Coronary artery (tissue), 2 donors: ENCODE measurements at regions not wholly inside any gene's neighbourhood (a gene's known extent, or its start where the extent isn't known, plus 50 kb on each side); places are given as distances from the start of the nearest gene placed in this dataset.
A peak's percentile ranks its signal among the peaks of the same experiment; 100 is the strongest.

Source experiments
- DNase-seq: peaks from one replicate; pipeline ENCODE4 v3.0.0-alpha.2; 2017; ENCODE audit warnings: low spot score
- H3K27ac ChIP-seq, 2 donors: fragments of 200-600 bp; sonication (generic); one replicate each; pipeline ENCODE4 v1.5.1; 2016 to 2019
- H3K4me3 ChIP-seq: fragments of 200-600 bp; sonication (generic); 2 replicates; pipeline ENCODE4 v1.5.1; 2016; ENCODE audit warnings: mild to moderate bottlenecking, moderate library complexity
- TF ChIP-seq, protein P1 (sequence below): fragments of 200-600 bp; sonication (generic); IDR thresholded peaks from one replicate; pipeline ENCODE4 v1.5.1; 2019; ENCODE audit warnings: antibody characterized with exemption

DNA sequence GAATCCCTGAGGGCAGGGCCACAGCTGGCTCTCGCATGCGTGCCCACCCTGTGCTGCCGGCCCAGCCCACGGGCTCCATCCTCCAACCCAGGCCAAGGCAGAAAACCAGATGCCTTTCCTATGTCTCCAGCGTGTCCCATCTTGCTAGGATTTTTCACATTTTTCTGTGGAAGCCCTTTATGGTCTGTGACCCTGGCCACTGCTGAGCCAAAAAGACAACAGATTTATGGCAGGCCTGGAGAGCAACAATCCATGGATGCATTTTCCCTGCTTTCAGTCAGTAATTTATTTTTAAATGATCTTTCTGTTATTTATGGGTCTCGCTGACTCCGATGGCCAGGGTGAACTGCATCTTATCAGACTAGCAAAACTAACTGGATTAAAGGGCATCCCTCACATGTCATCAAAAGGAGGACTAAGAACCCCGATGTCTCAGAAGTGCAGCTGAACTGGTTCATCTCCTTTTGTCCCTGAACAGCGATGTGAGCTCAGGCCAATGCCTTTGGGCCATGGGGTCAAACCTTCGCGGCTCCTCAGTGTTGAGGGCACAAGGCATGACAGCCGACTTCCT is 346.0 kb downstream of the CYRIA start:
- Histone ChIP-seq H3K4me3 (no peak overlapping the region), H3K27ac (no peak overlapping the region)
- TF ChIP-seq, protein P1, sequence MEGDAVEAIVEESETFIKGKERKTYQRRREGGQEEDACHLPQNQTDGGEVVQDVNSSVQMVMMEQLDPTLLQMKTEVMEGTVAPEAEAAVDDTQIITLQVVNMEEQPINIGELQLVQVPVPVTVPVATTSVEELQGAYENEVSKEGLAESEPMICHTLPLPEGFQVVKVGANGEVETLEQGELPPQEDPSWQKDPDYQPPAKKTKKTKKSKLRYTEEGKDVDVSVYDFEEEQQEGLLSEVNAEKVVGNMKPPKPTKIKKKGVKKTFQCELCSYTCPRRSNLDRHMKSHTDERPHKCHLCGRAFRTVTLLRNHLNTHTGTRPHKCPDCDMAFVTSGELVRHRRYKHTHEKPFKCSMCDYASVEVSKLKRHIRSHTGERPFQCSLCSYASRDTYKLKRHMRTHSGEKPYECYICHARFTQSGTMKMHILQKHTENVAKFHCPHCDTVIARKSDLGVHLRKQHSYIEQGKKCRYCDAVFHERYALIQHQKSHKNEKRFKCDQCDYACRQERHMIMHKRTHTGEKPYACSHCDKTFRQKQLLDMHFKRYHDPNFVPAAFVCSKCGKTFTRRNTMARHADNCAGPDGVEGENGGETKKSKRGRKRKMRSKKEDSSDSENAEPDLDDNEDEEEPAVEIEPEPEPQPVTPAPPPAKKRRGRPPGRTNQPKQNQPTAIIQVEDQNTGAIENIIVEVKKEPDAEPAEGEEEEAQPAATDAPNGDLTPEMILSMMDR, result no peak
- DNase-seq, result peak; percentile 36

DNA sequence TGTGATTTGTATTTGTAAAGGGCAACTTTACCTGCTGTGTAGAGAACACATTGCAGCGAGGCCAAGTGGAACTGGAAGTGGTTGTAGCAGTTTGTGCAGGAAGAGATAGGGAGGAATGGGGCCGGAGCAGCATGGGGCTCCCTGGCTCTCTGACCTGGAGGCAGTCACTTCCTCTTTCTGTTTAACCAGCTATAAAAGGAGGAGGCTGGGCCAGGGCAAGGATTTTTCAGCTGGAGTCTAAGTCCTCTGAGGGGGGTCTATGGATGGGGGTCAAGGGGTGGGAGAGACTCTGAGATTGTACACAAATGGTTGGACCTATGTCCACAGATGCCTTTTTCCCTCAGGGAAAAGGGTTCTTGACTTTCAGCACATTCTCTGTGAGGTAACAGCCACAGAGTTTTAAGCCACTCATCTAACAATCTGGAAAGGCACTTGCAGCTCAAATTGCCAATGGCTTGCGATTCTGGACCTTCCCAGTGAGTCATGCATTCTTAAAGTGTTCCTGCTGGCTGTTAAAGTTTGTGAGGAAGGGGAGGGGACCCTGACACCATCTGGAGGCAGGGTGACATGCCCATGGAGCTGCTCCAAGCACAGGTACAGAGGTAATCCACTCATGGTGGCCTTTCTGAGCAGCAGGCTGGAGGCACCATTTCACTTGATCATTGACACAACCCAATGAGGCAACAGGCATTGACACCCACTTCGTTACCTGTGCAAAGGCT is 347.0 kb downstream of the CYRIA start:
- TF ChIP-seq, protein P1, result no peak
- Histone ChIP-seq H3K4me3 (no peak overlapping the region), H3K27ac (no peak overlapping the region)
- DNase-seq, result no peak

DNA sequence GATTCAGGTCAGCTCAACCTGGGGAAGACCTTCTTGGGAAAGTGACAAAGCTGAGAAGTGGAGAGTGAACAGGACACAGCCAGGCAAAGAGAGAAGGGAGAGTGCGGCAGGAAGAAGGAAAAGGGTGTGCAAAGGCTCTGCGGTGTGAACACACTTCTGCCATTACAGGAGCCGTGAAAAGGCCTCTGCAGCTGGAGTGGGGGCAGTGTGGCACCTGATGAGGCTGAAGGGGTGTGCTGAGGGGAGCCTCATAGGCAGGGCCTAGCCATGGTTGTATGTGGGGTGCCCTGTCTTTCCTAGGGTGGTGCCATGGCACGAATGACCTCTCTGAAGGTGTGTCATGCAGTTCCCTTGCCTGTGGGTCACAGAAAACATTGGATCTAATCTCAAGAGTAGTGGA is 347.6 kb downstream of the CYRIA start:
- TF ChIP-seq, protein P1, result no peak
- DNase-seq, result peak; percentile 31
- Histone ChIP-seq H3K4me3 (no peak overlapping the region), H3K27ac (no peak overlapping the region)

DNA sequence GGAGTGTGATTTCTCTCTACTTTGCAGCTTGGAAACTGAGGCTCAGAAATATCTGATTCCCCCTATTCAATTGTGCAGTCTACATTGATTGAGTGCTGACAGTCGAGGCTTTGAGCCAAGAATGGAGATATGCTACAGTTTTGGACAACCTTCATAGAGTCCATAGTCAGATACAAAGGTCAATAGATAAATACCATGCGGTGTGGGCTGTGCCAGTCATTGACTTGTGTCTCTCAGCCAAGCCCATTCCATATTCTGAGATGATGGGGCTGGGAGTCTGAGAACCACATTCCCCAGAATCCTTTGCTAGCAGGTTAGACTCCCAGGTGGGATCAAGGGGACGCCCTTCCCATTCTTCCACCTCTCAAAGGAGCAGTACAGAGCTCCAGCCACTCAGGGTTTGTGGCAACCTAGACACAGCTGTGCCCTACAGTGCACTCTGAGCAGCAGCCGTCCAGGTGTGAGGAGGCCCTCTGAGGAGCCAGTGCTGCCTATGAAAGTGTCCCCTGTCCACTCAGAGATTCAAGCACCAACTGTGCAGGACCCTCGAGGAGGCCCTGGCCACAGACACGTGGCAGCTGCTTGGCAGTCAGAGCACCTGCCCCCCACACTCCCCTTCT is 348.3 kb downstream of the CYRIA start:
- Histone ChIP-seq H3K4me3 (no peak overlapping the region), H3K27ac (no peak overlapping the region)
- peak; percentile 43 for DNase-seq
- TF ChIP-seq, protein P1, result no peak

GRCh38 chr2:16316456-16317210 is 349.0 kb downstream of the CYRIA start:
- Histone ChIP-seq H3K4me3 (no peak overlapping the region), H3K27ac (no peak overlapping the region)
- peak; percentile 28 for DNase-seq
- TF ChIP-seq, protein P1, result no peak

DNA sequence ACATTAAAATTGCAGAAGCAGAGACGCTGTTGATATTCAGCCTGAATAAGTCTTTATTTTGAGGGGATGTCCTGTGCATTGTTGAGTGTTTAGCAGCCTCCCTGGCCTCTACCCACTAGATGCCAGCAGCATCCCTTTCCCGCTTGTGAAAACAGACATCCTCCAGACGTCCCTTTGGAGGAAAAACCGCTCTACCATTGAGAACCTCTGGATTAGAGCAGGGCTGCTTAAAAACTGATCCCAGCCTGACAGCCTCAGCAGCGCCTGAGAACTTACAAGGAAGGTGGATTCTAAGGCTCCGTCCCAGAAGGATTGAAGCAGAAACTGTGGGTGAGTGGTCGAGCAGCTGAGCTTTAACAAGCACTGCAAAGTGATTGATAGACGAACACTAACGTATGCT is 349.7 kb downstream of the CYRIA start:
- TF ChIP-seq, protein P1, result no peak
- H3K27ac ChIP-seq, result no peak overlapping the region
- no peak for DNase-seq
- no peak overlapping the region for H3K4me3 ChIP-seq
